HCT116 (cell line): ENCODE measurements at regions not wholly inside any gene's neighbourhood (a gene's known extent, or its start where the extent isn't known, plus 50 kb on each side); places are given as distances from the start of the nearest gene placed in this dataset.

Source experiments
- ATAC-seq: fragments of 200-7000 bp; cut with Tn5 transposase; 2 replicates; pipeline ENCODE4 v1.9.1; 2020; ENCODE audit warnings: mild to moderate bottlenecking, moderate library complexity
- BruUV-seq: library from RNA; stranded (reverse); fragments of 400-500 nt; replicated peaks from 2 replicates; lab custom pipeline; 2021; lab: Mats Ljungman, UMichigan
- CTCF ChIA-PET: fragments of 300-600 bp; sonication (Branson Sonifier 250); formaldehyde crosslinking; loops from one replicate; lab custom pipeline; 2021; ENCODE audit warnings: antibody characterized with exemption; lab: Charles Lee
- POLR2A ChIA-PET: fragments of 300-600, 350-600 bp; sonication (Branson Sonifier 250); formaldehyde crosslinking; loops from one replicate; lab custom pipeline; 2021; ENCODE audit warnings: antibody characterized with exemption; lab: Charles Lee
- RAD21 ChIA-PET, 2 experiments: fragments of 300-600 bp; sonication (Branson Sonifier 250); formaldehyde crosslinking; loops; one replicate each; lab custom pipeline; 2023; ENCODE audit warnings: low total read pairs in 2 of 2; ENCODE audit not compliant: uncharacterized antibody in 2 of 2, unreplicated experiment in 2 of 2, low non-redundant PET in 1 of 2; lab: Charles Lee
- DNase-seq: peaks from one replicate; pipeline ENCODE4 v3.0.0-alpha.2; 2010; ENCODE audit warnings: low read depth, low spot score
- H2AFZ ChIP-seq: fragments of 200-600 bp; shearing (Covaris generic), sonication (generic); 2 replicates; pipeline ENCODE4 v1.6.1; 2017; ENCODE audit warnings: low read depth, mixed run types, mixed read lengths, antibody characterized with exemption, low read length; ENCODE audit not compliant: poor library complexity, severe bottlenecking
- H3K27ac ChIP-seq: 2 replicates; pipeline ENCODE4 v1.5.1; 2012; ENCODE audit warnings: low read depth, low read length
- H3K27me3 ChIP-seq: fragments of 200-600 bp; sonication (generic); 2 replicates; pipeline ENCODE4 v1.6.1; 2016; ENCODE audit warnings: mixed run types, low read length, mixed read lengths; ENCODE audit not compliant: insufficient read depth
- H3K36me3 ChIP-seq, 2 experiments: fragments of 200-500 bp in 1 of 2; fragments of 200-600 bp in 1 of 2; sonication (Bioruptor generic) in 1 of 2; sonication (generic) in 1 of 2; 2 replicates each; pipeline versions ENCODE4 v1.5.1 to v1.6.1; 2014 to 2016; ENCODE audit warnings: low read length in 2 of 2, inconsistent platforms in 1 of 2, mixed read lengths in 1 of 2, mixed run types in 1 of 2; ENCODE audit not compliant: insufficient read depth in 2 of 2, control insufficient read depth in 1 of 2
- H3K4me1 ChIP-seq, 2 experiments: fragments of 200-600 bp in 1 of 2; sonication (generic) in 1 of 2; 2 replicates each; pipeline versions ENCODE4 v1.5.1 to v1.6.1; 2012 to 2017; ENCODE audit warnings: low read length in 2 of 2, inconsistent platforms in 1 of 2, mild to moderate bottlenecking in 1 of 2, mixed read lengths in 1 of 2, mixed run types in 1 of 2, moderate library complexity in 1 of 2; ENCODE audit not compliant: insufficient read depth in 2 of 2, control insufficient read depth in 1 of 2
- H3K4me2 ChIP-seq: fragments of 200-600 bp; sonication (generic); 2 replicates; pipeline ENCODE4 v1.6.1; 2017; ENCODE audit warnings: mixed run types, low read length, mixed read lengths
- H3K4me3 ChIP-seq, 2 experiments: fragments of 200-600 bp in 1 of 2; sonication (generic) in 1 of 2; replicated peaks in 1 of 2; 2 replicates each; pipeline ENCODE4 v1.5.1; 2011 to 2016; ENCODE audit warnings: low read length in 2 of 2, control low read depth in 1 of 2, low read depth in 1 of 2, mild to moderate bottlenecking in 1 of 2, mixed read lengths in 1 of 2, mixed run types in 1 of 2
- H3K79me2 ChIP-seq: fragments of 200-600 bp; sonication (generic); 2 replicates; pipeline ENCODE4 v1.6.1; 2017; ENCODE audit warnings: mild to moderate bottlenecking, mixed run types, low read length, moderate library complexity, mixed read lengths; ENCODE audit not compliant: insufficient read depth
- H3K9ac ChIP-seq: fragments of 200-600 bp; sonication (generic); 2 replicates; pipeline ENCODE4 v1.6.1; 2016; ENCODE audit warnings: low read length, mixed read lengths
- H3K9me2 ChIP-seq: fragments of 200-600 bp; sonication (generic), shearing (Covaris generic); 2 replicates; pipeline ENCODE4 v1.6.1; 2017; ENCODE audit warnings: mixed run types, mild to moderate bottlenecking, moderate library complexity; ENCODE audit not compliant: insufficient read depth
- H3K9me3 ChIP-seq, 2 experiments: fragments of 200-500 bp in 1 of 2; fragments of 200-600 bp in 1 of 2; sonication (Bioruptor generic) in 1 of 2; sonication (generic) in 1 of 2; 2 replicates each; pipeline ENCODE4 v1.6.1; 2014 to 2017; ENCODE audit warnings: low read length in 2 of 2, mixed read lengths in 2 of 2, inconsistent platforms in 1 of 2, low read depth in 1 of 2, mild to moderate bottlenecking in 1 of 2, mixed run types in 1 of 2, moderate library complexity in 1 of 2; ENCODE audit not compliant: control insufficient read depth in 1 of 2, insufficient read depth in 1 of 2
- H4K20me1 ChIP-seq: fragments of 200-600 bp; sonication (generic), shearing (Covaris generic); 2 replicates; pipeline ENCODE4 v1.6.1; 2017; ENCODE audit warnings: mixed run types, mild to moderate bottlenecking, moderate library complexity; ENCODE audit not compliant: insufficient read depth
- CBX3 ChIP-seq: IDR thresholded peaks from 2 replicates; pipeline ENCODE4 v1.6.1; 2012; ENCODE audit warnings: low read depth
- EGR1 ChIP-seq: IDR thresholded peaks from 2 replicates; pipeline ENCODE4 v1.6.1; 2012; ENCODE audit warnings: low read depth
- EZH2 ChIP-seq: fragments of 200-600 bp; sonication (generic); IDR thresholded peaks from 2 replicates; pipeline ENCODE4 v1.6.1; 2017; ENCODE audit warnings: antibody characterized with exemption, mixed run types
- EZH2phosphoT487 ChIP-seq: fragments of 200-600 bp; IDR thresholded peaks from 2 replicates; pipeline ENCODE4 v1.6.1; 2018; ENCODE audit warnings: antibody characterized with exemption, borderline replicate concordance
- JUND ChIP-seq: IDR thresholded peaks from 2 replicates; pipeline ENCODE4 v1.6.1; 2012
- MAX ChIP-seq: IDR thresholded peaks from 2 replicates; pipeline ENCODE4 v1.6.1; 2012
- POLR2A ChIP-seq: IDR thresholded peaks from 2 replicates; pipeline ENCODE4 v1.7.0; 2011; ENCODE audit warnings: borderline replicate concordance; ENCODE audit not compliant: insufficient read depth, insufficient read length; ENCODE audit errors: extremely low read depth
- POLR2AphosphoS5 ChIP-seq: IDR thresholded peaks from 2 replicates; pipeline ENCODE4 v1.6.1; 2011; ENCODE audit warnings: mild to moderate bottlenecking, low read depth, low read length, moderate library complexity
- SP1 ChIP-seq: IDR thresholded peaks from 2 replicates; pipeline ENCODE4 v1.6.1; 2012; ENCODE audit warnings: low read depth
- SRF ChIP-seq: IDR thresholded peaks from 2 replicates; pipeline ENCODE4 v1.6.1; 2012; ENCODE audit warnings: low read depth
- YY1 ChIP-seq: IDR thresholded peaks from 2 replicates; pipeline ENCODE4 v1.6.1; 2011; ENCODE audit warnings: low read length, low read depth, moderate library complexity, mild to moderate bottlenecking; ENCODE audit not compliant: insufficient replicate concordance; ENCODE audit errors: extremely low read depth
- ZBTB33 ChIP-seq: IDR thresholded peaks from 2 replicates; pipeline ENCODE4 v1.6.1; 2011; ENCODE audit warnings: mild to moderate bottlenecking, low read length, moderate library complexity; ENCODE audit not compliant: insufficient replicate concordance; ENCODE audit errors: extremely low read depth
- ZFX ChIP-seq: fragments of 450-650 bp; IDR thresholded peaks from 2 replicates; pipeline ENCODE4 v1.6.1; 2017
- intact Hi-C: fragments of 100-400 bp; cut with micrococcal nuclease; formaldehyde crosslinking; loops from 2 replicates; pipeline ENCODE4 v1.10.0; 2022

GRCh38 chr1:229941160-229941559, 125.9 kb upstream of the GALNT2 start:
- Histone ChIP-seq H3K9ac (no peak overlapping the region), H3K4me2 (no peak overlapping the region), H3K9me2 (no peaks in the 10 kb centered on the region), H3K4me1 (no peaks in the 10 kb centered on the region), H3K27me3 (peaks cover 22% of the 10 kb centered on the region), H3K79me2 (no peaks in the 10 kb centered on the region), H3K9me3 (no peaks in the 10 kb centered on the region), H3K4me3 (no peak overlapping the region), H4K20me1 (no peaks in the 10 kb centered on the region), H3K36me3 (no peaks in the 10 kb centered on the region), H2AFZ (no peak overlapping the region), H3K27ac (no peak overlapping the region)
- no peak for DNase-seq
- TF ChIP-seq MAX: no peak
- no peak for TF ChIP-seq ZFX
- no peak for TF ChIP-seq EGR1
- TF ChIP-seq CBX3: no peak
- no peak for TF ChIP-seq SP1
- no peak for TF ChIP-seq SRF
- no peak for TF ChIP-seq EZH2phosphoT487
- no peak for TF ChIP-seq ZBTB33
- TF ChIP-seq YY1: no peak
- no peak for TF ChIP-seq POLR2A
- no peak for TF ChIP-seq POLR2AphosphoS5
- no peak for TF ChIP-seq EZH2
- TF ChIP-seq JUND: no peak
- RAD21 ChIA-PET: no interaction called here
- POLR2A ChIA-PET: no interaction called here
- intact Hi-C loops: no loop called here
- CTCF ChIA-PET: no interaction called here
- no TSS peak for BruUV-seq
- ATAC-seq: no peak
